ENCODE measurements at regions not wholly inside any gene's neighbourhood (a gene's known extent, or its start where the extent isn't known, plus 50 kb on each side); places are given as distances from the start of the nearest gene placed in this dataset.

- 64 to 65% methylated on average over 12 to 13 of the region's 14 CpGs for WGBS, 2 donors
- DNase-seq: no peak
Observed at GRCh38 chrX:145881175-145881995, 63.8 kb downstream of the SLITRK2 start.

GRCh38 chrX:145886469-145886868 is 68.8 kb downstream of the SLITRK2 start:
- TF ChIP-seq CTCF (IDR thresholded peaks at IDR 0.05): no peak
- TF ChIP-seq POLR2A (IDR thresholded peaks at IDR 0.05): no peak
- no peak overlapping the region for H3K27ac ChIP-seq
- intact Hi-C loops (cut with DNase I): no loop called here
- no peaks in the 10 kb centered on the region for H3K36me3 ChIP-seq
- WGBS, 2 donors: 57 to 93% methylated on average over 1 of the region's 1 CpG
- H3K27me3 ChIP-seq: no peaks in the 10 kb centered on the region
- no peaks in the 10 kb centered on the region for H3K9me3 ChIP-seq
- DNase-seq: no peak
- no peak overlapping the region for H3K4me3 ChIP-seq (replicated peaks in 1 of 3)
- H3K4me1 ChIP-seq: no peaks in the 10 kb centered on the region

More at GRCh38 chrX:145881175-145881995, 63.8 kb downstream of the SLITRK2 start:
- H3K36me3 ChIP-seq: no peaks in the 10 kb centered on the region
- no peak overlapping the region for H3K27ac ChIP-seq
- TF ChIP-seq POLR2A (IDR thresholded peaks at IDR 0.05): no peak
- TF ChIP-seq CTCF (IDR thresholded peaks at IDR 0.05): no peak
- intact Hi-C loops (cut with DNase I): no loop called here
- no peaks in the 10 kb centered on the region for H3K27me3 ChIP-seq
- no peaks in the 10 kb centered on the region for H3K9me3 ChIP-seq
- H3K4me1 ChIP-seq: no peaks in the 10 kb centered on the region
- H3K4me3 ChIP-seq (replicated peaks in 1 of 3): no peak overlapping the region

- H3K4me3 ChIP-seq (replicated peaks in 1 of 3): no peak overlapping the region
- no peaks in the 10 kb centered on the region for H3K27me3 ChIP-seq
- no peak overlapping the region for H3K27ac ChIP-seq
- TF ChIP-seq CTCF (IDR thresholded peaks at IDR 0.05) (peak in 1 of 6 experiments; percentile 35), POLR2A (IDR thresholded peaks at IDR 0.05) (no peak)
- intact Hi-C loops (cut with DNase I): no loop called here
- H3K4me1 ChIP-seq: no peaks in the 10 kb centered on the region
- 73 to 75% methylated on average over 3 of the region's 3 CpGs for WGBS, 2 donors
- H3K36me3 ChIP-seq: no peaks in the 10 kb centered on the region
- no peak for DNase-seq
- H3K9me3 ChIP-seq: no peaks in the 10 kb centered on the region
Observed at GRCh38 chrX:145910017-145910416, 92.4 kb downstream of the SLITRK2 start.

- H3K4me1 ChIP-seq: no peaks in the 10 kb centered on the region
- no peaks in the 10 kb centered on the region for H3K9me3 ChIP-seq
- H3K27me3 ChIP-seq: no peaks in the 10 kb centered on the region
- no peak overlapping the region for H3K4me3 ChIP-seq (replicated peaks in 1 of 3)
- TF ChIP-seq CTCF (IDR thresholded peaks at IDR 0.05) (no peak), POLR2A (IDR thresholded peaks at IDR 0.05) (no peak)
- no peak overlapping the region for H3K27ac ChIP-seq
- no peak for DNase-seq
- H3K36me3 ChIP-seq: no peaks in the 10 kb centered on the region
- intact Hi-C loops (cut with DNase I): no loop called here
Observed at GRCh38 chrX:145919400-145919799, 101.8 kb downstream of the SLITRK2 start.

- Histone ChIP-seq H3K9me3 (no peaks in the 10 kb centered on the region), H3K4me1 (no peaks in the 10 kb centered on the region), H3K27ac (no peak overlapping the region), H3K4me3 (replicated peaks in 1 of 3) (no peak overlapping the region), H3K36me3 (no peaks in the 10 kb centered on the region), H3K27me3 (no peaks in the 10 kb centered on the region)
- 88 to 100% methylated on average over 2 to 4 of the region's 4 CpGs for WGBS, 2 donors
- TF ChIP-seq POLR2A (IDR thresholded peaks at IDR 0.05) (no peak), CTCF (IDR thresholded peaks at IDR 0.05) (no peak)
- no peak for DNase-seq
- intact Hi-C loops (cut with DNase I): no loop called here
Observed at GRCh38 chrX:145923376-145923775, 105.7 kb downstream of the SLITRK2 start.
